ENCODE measurements at regions not wholly inside any gene's neighbourhood (a gene's known extent, or its start where the extent isn't known, plus 50 kb on each side); places are given as distances from the start of the nearest gene placed in this dataset.

DNA sequence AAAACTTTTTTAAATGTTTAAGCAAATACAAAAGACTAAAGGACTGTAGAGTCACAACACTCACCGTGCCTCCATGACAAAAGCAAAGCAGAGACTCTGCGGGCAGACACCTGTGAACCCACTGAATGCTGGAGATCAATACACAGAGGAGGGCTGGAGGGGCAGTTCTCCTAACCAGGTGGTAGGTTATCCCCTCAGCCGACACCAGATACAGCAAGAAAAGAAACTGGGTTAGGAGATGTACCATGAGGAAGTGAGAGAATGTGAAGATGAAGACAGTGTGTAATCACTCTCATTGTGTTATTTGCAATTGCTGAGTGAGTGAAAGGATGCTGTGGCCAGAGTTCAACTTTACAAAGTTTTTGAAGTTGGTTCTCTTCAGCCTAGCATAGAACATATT, 480.3 kb downstream of the BCL11B start:
- POLR2A ChIA-PET = no interaction called here
- DNase-seq (ENCODE audit: low read depth, low spot score) = no peak

More for the DNA sequence above, 480.3 kb downstream of the BCL11B start:
- Histone ChIP-seq H3K27me3 (ENCODE audit: control insufficient read depth in 2 of 2, insufficient read depth in 2 of 2, low read length in 2 of 2) (no peaks in the 10 kb centered on the region), H3K9me3 (replicated peaks; ENCODE audit: control insufficient read depth, insufficient read depth, low read length) (peaks cover 6% of the 10 kb centered on the region), H3K4me2 (ENCODE audit: insufficient read depth, low read length) (no peak overlapping the region), H3K27ac (ENCODE audit: insufficient read depth, low read depth, low read length) (no peak overlapping the region), H3K9me1 (replicated peaks; ENCODE audit: control insufficient read depth, extremely low read depth, insufficient read depth, low read length) (no peaks in the 10 kb centered on the region), H3K36me3 (ENCODE audit: control insufficient read depth in 2 of 2, extremely low read depth in 1 of 2, insufficient read depth in 2 of 2, low read length in 2 of 2) (no peaks in the 10 kb centered on the region), H2AFZ (ENCODE audit: low read depth, low read length) (no peak overlapping the region), H3K9ac (replicated peaks; ENCODE audit: extremely low read depth, insufficient read depth, low read length) (no peak overlapping the region), H3K79me2 (ENCODE audit: control insufficient read depth, insufficient read depth, low read length) (no peaks in the 10 kb centered on the region), H3K4me3 (replicated peaks in 1 of 3; ENCODE audit: insufficient read depth in 1 of 3, low read depth in 1 of 3, low read length in 3 of 3) (no peak overlapping the region), H3K4me1 (ENCODE audit: control insufficient read depth, extremely low read depth, insufficient read depth, low read length) (no peaks in the 10 kb centered on the region), H4K20me1 (replicated peaks; ENCODE audit: control insufficient read depth, extremely low read depth, insufficient read depth, low read length) (no peaks in the 10 kb centered on the region)
- CTCF ChIA-PET = no interaction called here
- TF ChIP-seq MYC (IDR thresholded peaks at IDR 0.05; ENCODE audit: low read depth, low read length) = no peak
- TF ChIP-seq, protein P1, sequence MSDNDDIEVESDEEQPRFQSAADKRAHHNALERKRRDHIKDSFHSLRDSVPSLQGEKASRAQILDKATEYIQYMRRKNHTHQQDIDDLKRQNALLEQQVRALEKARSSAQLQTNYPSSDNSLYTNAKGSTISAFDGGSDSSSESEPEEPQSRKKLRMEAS (IDR thresholded peaks at IDR 0.05; ENCODE audit: insufficient read depth, insufficient read length) = no peak
- no peak for TF ChIP-seq GATA2 (IDR thresholded peaks at IDR 0.05; ENCODE audit: insufficient read depth, insufficient read length, low read depth, low read length)
- TF ChIP-seq POLR2A (IDR thresholded peaks at IDR 0.05; ENCODE audit: low read depth, low read length) = no peak
- no peak for TF ChIP-seq EZH2 (IDR thresholded peaks at IDR 0.05; ENCODE audit: borderline replicate concordance, low read depth, low read length, severe bottlenecking)
- TF ChIP-seq JUN (IDR thresholded peaks at IDR 0.05; ENCODE audit: borderline replicate concordance, insufficient read depth, insufficient read length, low read depth) = no peak
- no peak for TF ChIP-seq FOS (IDR thresholded peaks at IDR 0.05; ENCODE audit: borderline replicate concordance, insufficient read depth, low read length)
- TF ChIP-seq, protein P2, sequence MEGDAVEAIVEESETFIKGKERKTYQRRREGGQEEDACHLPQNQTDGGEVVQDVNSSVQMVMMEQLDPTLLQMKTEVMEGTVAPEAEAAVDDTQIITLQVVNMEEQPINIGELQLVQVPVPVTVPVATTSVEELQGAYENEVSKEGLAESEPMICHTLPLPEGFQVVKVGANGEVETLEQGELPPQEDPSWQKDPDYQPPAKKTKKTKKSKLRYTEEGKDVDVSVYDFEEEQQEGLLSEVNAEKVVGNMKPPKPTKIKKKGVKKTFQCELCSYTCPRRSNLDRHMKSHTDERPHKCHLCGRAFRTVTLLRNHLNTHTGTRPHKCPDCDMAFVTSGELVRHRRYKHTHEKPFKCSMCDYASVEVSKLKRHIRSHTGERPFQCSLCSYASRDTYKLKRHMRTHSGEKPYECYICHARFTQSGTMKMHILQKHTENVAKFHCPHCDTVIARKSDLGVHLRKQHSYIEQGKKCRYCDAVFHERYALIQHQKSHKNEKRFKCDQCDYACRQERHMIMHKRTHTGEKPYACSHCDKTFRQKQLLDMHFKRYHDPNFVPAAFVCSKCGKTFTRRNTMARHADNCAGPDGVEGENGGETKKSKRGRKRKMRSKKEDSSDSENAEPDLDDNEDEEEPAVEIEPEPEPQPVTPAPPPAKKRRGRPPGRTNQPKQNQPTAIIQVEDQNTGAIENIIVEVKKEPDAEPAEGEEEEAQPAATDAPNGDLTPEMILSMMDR (IDR thresholded peaks at IDR 0.05; ENCODE audit: extremely low read depth in 1 of 2, insufficient read depth in 1 of 2, low read depth in 1 of 2, low read length in 2 of 2) = no peak
- TF ChIP-seq POLR2AphosphoS5 (IDR thresholded peaks at IDR 0.05; ENCODE audit: insufficient read depth, low read depth, low read length) = no peak
- BruUV-seq (replicated peaks) = no TSS peak
- intact Hi-C loops (cut with micrococcal nuclease) (no loop called here), dilution Hi-C loops (cut with MboI; ENCODE audit: extremely low pct_ligation_motif_present, low sequenced_read_pairs) (no loop called here)
- FAIRE-seq = no peak
